Osteocyte (in vitro differentiated cells): ENCODE measurements at regions not wholly inside any gene's neighbourhood (a gene's known extent, or its start where the extent isn't known, plus 50 kb on each side); places are given as distances from the start of the nearest gene placed in this dataset.

Source experiments
- DNase-seq: peaks from one replicate; pipeline ENCODE4 v3.0.0; 2021; ENCODE audit warnings: mixed read lengths; ENCODE audit not compliant: unreplicated experiment; ENCODE audit errors: extremely low spot score
- H3K27ac Mint-ChIP-seq: one replicate; pipeline ENCODE4 v1.8.0; 2021; ENCODE audit warnings: mild to moderate bottlenecking, mixed read lengths; ENCODE audit not compliant: unreplicated experiment
- H3K27me3 Mint-ChIP-seq: one replicate; pipeline ENCODE4 v1.8.0; 2021; ENCODE audit warnings: mixed read lengths; ENCODE audit not compliant: unreplicated experiment
- H3K36me3 Mint-ChIP-seq: one replicate; pipeline ENCODE4 v1.8.0; 2021; ENCODE audit warnings: mixed read lengths; ENCODE audit not compliant: unreplicated experiment
- H3K4me1 Mint-ChIP-seq: one replicate; pipeline ENCODE4 v1.8.0; 2021; ENCODE audit warnings: mixed read lengths; ENCODE audit not compliant: unreplicated experiment
- H3K4me3 Mint-ChIP-seq: one replicate; pipeline ENCODE4 v1.8.0; 2021; ENCODE audit warnings: mild to moderate bottlenecking, moderate library complexity, mixed read lengths; ENCODE audit not compliant: unreplicated experiment
- H3K9me3 Mint-ChIP-seq: one replicate; pipeline ENCODE4 v1.8.0; 2021; ENCODE audit warnings: mixed read lengths; ENCODE audit not compliant: unreplicated experiment
- CTCF ChIP-seq: fragments of 200-600 bp; sonication (generic); IDR thresholded peaks from 2 replicates; pipeline ENCODE4 v1.5.0; 2021; ENCODE audit warnings: antibody characterized with exemption, mild to moderate bottlenecking, moderate library complexity

GRCh38 chr6:97714772-97715171, 431.8 kb upstream of the MMS22L start:
- no peak for DNase-seq
- H3K4me1 Mint-ChIP-seq = no peaks in the 10 kb centered on the region
- no peak overlapping the region for H3K4me3 Mint-ChIP-seq
- no peak for TF ChIP-seq CTCF
- no peak overlapping the region for H3K27ac Mint-ChIP-seq
- no peaks in the 10 kb centered on the region for H3K27me3 Mint-ChIP-seq
- H3K36me3 Mint-ChIP-seq = no peaks in the 10 kb centered on the region
- H3K9me3 Mint-ChIP-seq = no peaks in the 10 kb centered on the region

GRCh38 chr6:97717086-97717485, 434.1 kb upstream of the MMS22L start:
- Mint-ChIP-seq H3K9me3 (no peaks in the 10 kb centered on the region), H3K4me1 (no peaks in the 10 kb centered on the region), H3K36me3 (no peaks in the 10 kb centered on the region), H3K27ac (no peak overlapping the region), H3K4me3 (no peak overlapping the region), H3K27me3 (no peaks in the 10 kb centered on the region)
- no peak for TF ChIP-seq CTCF
- no peak for DNase-seq

GRCh38 chr6:97726378-97726777, 443.4 kb upstream of the MMS22L start:
- H3K36me3 Mint-ChIP-seq = no peaks in the 10 kb centered on the region
- no peak overlapping the region for H3K4me3 Mint-ChIP-seq
- peaks cover 10% of the 10 kb centered on the region for H3K27me3 Mint-ChIP-seq
- no peaks in the 10 kb centered on the region for H3K4me1 Mint-ChIP-seq
- no peak for DNase-seq
- no peaks in the 10 kb centered on the region for H3K9me3 Mint-ChIP-seq
- no peak for TF ChIP-seq CTCF
- H3K27ac Mint-ChIP-seq = no peak overlapping the region

GRCh38 chr6:97732045-97732444, 449.0 kb upstream of the MMS22L start:
- H3K27me3 Mint-ChIP-seq = peaks cover 16% of the 10 kb centered on the region
- TF ChIP-seq CTCF = no peak
- H3K36me3 Mint-ChIP-seq = no peaks in the 10 kb centered on the region
- H3K4me3 Mint-ChIP-seq = no peak overlapping the region
- H3K4me1 Mint-ChIP-seq = no peaks in the 10 kb centered on the region
- DNase-seq = no peak
- H3K27ac Mint-ChIP-seq = no peak overlapping the region
- no peaks in the 10 kb centered on the region for H3K9me3 Mint-ChIP-seq

- H3K36me3 Mint-ChIP-seq = no peaks in the 10 kb centered on the region
- no peak overlapping the region for H3K27ac Mint-ChIP-seq
- peaks cover 5% of the 10 kb centered on the region for H3K9me3 Mint-ChIP-seq
- DNase-seq = no peak
- TF ChIP-seq CTCF = no peak
- no peaks in the 10 kb centered on the region for H3K4me1 Mint-ChIP-seq
- no peak overlapping the region for H3K4me3 Mint-ChIP-seq
- no peaks in the 10 kb centered on the region for H3K27me3 Mint-ChIP-seq
These were observed 474.6 kb upstream of the MMS22L start for GRCh38 chr6:97757575-97757974.
